SK-N-SH (cell line): ENCODE measurements at regions not wholly inside any gene's neighbourhood (a gene's known extent, or its start where the extent isn't known, plus 50 kb on each side); places are given as distances from the start of the nearest gene placed in this dataset.

Experiments
- CTCF ChIA-PET: fragments of 300-600, 350-600 bp; formaldehyde crosslinking; extraction: SDS; loops from one replicate; lab custom pipeline; 2021; lab: Yijun Ruan, JAX
- POLR2A ChIA-PET: fragments of 350-600 bp; sonication (Branson Sonifier 250); formaldehyde crosslinking; extraction: SDS; loops from one replicate; lab custom pipeline; 2020; ENCODE audit warnings: antibody characterized with exemption, inconsistent platforms; lab: Yijun Ruan, JAX
- DNase-seq: peaks from one replicate; pipeline ENCODE4 v3.0.0; 2012
- H2AFZ ChIP-seq: fragments of 200-600 bp; sonication (generic); 2 replicates; pipeline ENCODE4 v1.8.1; 2016; ENCODE audit warnings: antibody characterized with exemption, mild to moderate bottlenecking, low read depth
- H3F3A ChIP-seq: fragments of 200-600 bp; sonication (generic); replicated peaks from 2 replicates; pipeline ENCODE3; 2016; ENCODE audit warnings: antibody characterized with exemption, mild to moderate bottlenecking; ENCODE audit not compliant: insufficient read depth
- H3K27ac ChIP-seq, 2 experiments: fragments of 200-500 bp in 1 of 2; fragments of 200-600 bp in 1 of 2; sonication (Bioruptor generic) in 1 of 2; sonication (generic), shearing (Covaris generic) in 1 of 2; 2 replicates each; pipeline versions ENCODE4 v1.5.1 to v1.6.1; 2014 to 2016; ENCODE audit warnings: low read depth in 2 of 2, inconsistent platforms in 1 of 2, low read length in 1 of 2, mild to moderate bottlenecking in 1 of 2, mixed read lengths in 1 of 2
- H3K27me3 ChIP-seq: fragments of 200-600 bp; sonication (generic), shearing (Covaris generic); 2 replicates; pipeline ENCODE4 v1.6.1; 2016; ENCODE audit warnings: mixed run types; ENCODE audit not compliant: insufficient read depth
- H3K36me3 ChIP-seq, 2 experiments: fragments of 200-500 bp in 1 of 2; fragments of 200-600 bp in 1 of 2; sonication (Bioruptor generic) in 1 of 2; sonication (generic) in 1 of 2; replicated peaks in 1 of 2; 2 replicates each; pipeline versions ENCODE3 to v1.5.1; 2014 to 2016; ENCODE audit warnings: low read length in 1 of 2, mild to moderate bottlenecking in 1 of 2; ENCODE audit not compliant: insufficient read depth in 2 of 2, control insufficient read depth in 1 of 2
- H3K4me1 ChIP-seq, 2 experiments: fragments of 200-500 bp in 1 of 2; fragments of 200-600 bp in 1 of 2; sonication (Bioruptor generic) in 1 of 2; sonication (generic), shearing (Covaris generic) in 1 of 2; 2 replicates each; pipeline versions ENCODE4 v1.5.1 to v1.6.1; 2014 to 2016; ENCODE audit warnings: low read depth in 1 of 2, low read length in 1 of 2, mixed run types in 1 of 2; ENCODE audit not compliant: insufficient read depth in 2 of 2, control insufficient read depth in 1 of 2
- H3K4me2 ChIP-seq: fragments of 200-600 bp; sonication (generic), shearing (Covaris generic); 2 replicates; pipeline ENCODE4 v1.6.1; 2017; ENCODE audit warnings: mixed run types
- H3K4me3 ChIP-seq, 2 experiments: fragments of 200-500 bp in 1 of 2; fragments of 200-600 bp in 1 of 2; sonication (Bioruptor generic) in 1 of 2; sonication (generic), shearing (Covaris generic) in 1 of 2; 2 replicates each; pipeline versions ENCODE4 v1.5.1 to v1.8.1; 2014 to 2016; ENCODE audit warnings: low read depth in 2 of 2, inconsistent platforms in 1 of 2, low read length in 1 of 2, mild to moderate bottlenecking in 1 of 2, mixed read lengths in 1 of 2, moderate library complexity in 1 of 2
- H3K79me2 ChIP-seq: fragments of 200-600 bp; sonication (generic); 2 replicates; pipeline ENCODE4 v1.8.1; 2017; ENCODE audit warnings: mild to moderate bottlenecking; ENCODE audit not compliant: insufficient read depth
- H3K9ac ChIP-seq: fragments of 200-600 bp; sonication (generic); 2 replicates; pipeline ENCODE4 v1.6.1; 2017; ENCODE audit warnings: mixed run types
- H3K9me2 ChIP-seq: fragments of 200-600 bp; sonication (generic); 2 replicates; pipeline ENCODE4 v1.6.1; 2017; ENCODE audit warnings: mixed run types
- H3K9me3 ChIP-seq: fragments of 200-600 bp; sonication (generic); 2 replicates; pipeline ENCODE4 v1.6.1; 2017; ENCODE audit warnings: mixed run types, mild to moderate bottlenecking, moderate library complexity
- H4K20me1 ChIP-seq: fragments of 200-600 bp; sonication (generic); 2 replicates; pipeline ENCODE4 v1.6.1; 2017; ENCODE audit warnings: mild to moderate bottlenecking, mixed run types; ENCODE audit not compliant: insufficient read depth
- ELF1 ChIP-seq: IDR thresholded peaks from 2 replicates; pipeline ENCODE4 v1.4.0; 2012
- EP300 ChIP-seq, 2 experiments: IDR thresholded peaks; 2 replicates each; pipeline versions ENCODE4 v1.4.0 to v1.6.1; 2012; ENCODE audit warnings: borderline replicate concordance in 1 of 2, low read depth in 1 of 2, low read length in 1 of 2
- GABPA ChIP-seq: IDR thresholded peaks from 2 replicates; pipeline ENCODE4 v1.4.0; 2012; ENCODE audit warnings: low read depth, mild to moderate bottlenecking
- MXI1 ChIP-seq: IDR thresholded peaks from 2 replicates; pipeline ENCODE4 v1.6.1; 2012; ENCODE audit warnings: mild to moderate bottlenecking, low read depth, low read length, improper control_type of control experiment
- POLR2AphosphoS5 ChIP-seq: IDR thresholded peaks from 2 replicates; pipeline ENCODE4 v1.6.1; 2012; ENCODE audit warnings: low read depth, low read length
- RAD21 ChIP-seq: IDR thresholded peaks from 2 replicates; pipeline ENCODE4 v1.6.1; 2012; ENCODE audit warnings: mild to moderate bottlenecking, low read length
- RXRA ChIP-seq: IDR thresholded peaks from 2 replicates; pipeline ENCODE4 v1.4.0; 2012; ENCODE audit warnings: low read depth, mild to moderate bottlenecking, borderline replicate concordance
- WGBS: methylation state at CpG from one replicate; pipeline ENCODE4 v1.1.6; 2017; ENCODE audit warnings: low lambda C conversion rate; 5-methylcytosine and 5-hydroxymethylcytosine counted together
- TF ChIP-seq, protein P1 (sequence below): IDR thresholded peaks from 2 replicates; pipeline ENCODE4 v1.4.0; 2012; ENCODE audit warnings: low read depth
- TF ChIP-seq, protein P2 (sequence below): fragments of 200-600 bp; sonication (generic); IDR thresholded peaks from 2 replicates; pipeline ENCODE4 v1.6.1; 2017; ENCODE audit warnings: antibody characterized with exemption, mild to moderate bottlenecking, moderate library complexity
- TF ChIP-seq, protein P3 (sequence below): fragments of 150-350 bp; IDR thresholded peaks from 2 replicates; pipeline ENCODE4 v1.6.1; 2016; ENCODE audit warnings: mild to moderate bottlenecking, low read depth, low read length
- TF ChIP-seq, protein P4 (sequence below): IDR thresholded peaks from 2 replicates; pipeline ENCODE4 v1.4.0; 2012; ENCODE audit warnings: low read depth, borderline replicate concordance

- no peaks in the 10 kb centered on the region for H4K20me1 ChIP-seq
- H3K9me3 ChIP-seq, result no peaks in the 10 kb centered on the region
- H3K4me1 ChIP-seq, result no peaks in the 10 kb centered on the region
- WGBS, result 100% methylated on average over 3 of the region's 3 CpGs
- H3K27ac ChIP-seq, result no peak overlapping the region
- no peak overlapping the region for H2AFZ ChIP-seq
- CTCF ChIA-PET, result no interaction called here
- H3K27me3 ChIP-seq, result no peaks in the 10 kb centered on the region
- no peak overlapping the region for H3K9ac ChIP-seq
- H3F3A ChIP-seq, result no peaks in the 10 kb centered on the region
- no peaks in the 10 kb centered on the region for H3K9me2 ChIP-seq
- POLR2A ChIA-PET, result no interaction called here
- no peak for DNase-seq
- TF ChIP-seq ELF1, result no peak
- TF ChIP-seq POLR2AphosphoS5, result no peak
- TF ChIP-seq, protein P1, sequence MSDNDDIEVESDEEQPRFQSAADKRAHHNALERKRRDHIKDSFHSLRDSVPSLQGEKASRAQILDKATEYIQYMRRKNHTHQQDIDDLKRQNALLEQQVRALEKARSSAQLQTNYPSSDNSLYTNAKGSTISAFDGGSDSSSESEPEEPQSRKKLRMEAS, result no peak
- TF ChIP-seq MXI1, result no peak
- TF ChIP-seq RAD21, result no peak
- no peak for TF ChIP-seq GABPA
- no peak for TF ChIP-seq EP300 (IDR thresholded peaks at IDR 0.05; ENCODE audit: borderline replicate concordance in 1 of 2, low read depth in 1 of 2, low read length in 1 of 2)
- TF ChIP-seq, all 33 proteins: peak for 0
- Histone ChIP-seq H3K79me2 (no peaks in the 10 kb centered on the region), H3K4me2 (no peak overlapping the region), H3K4me3 (no peak overlapping the region), H3K36me3 (no peaks in the 10 kb centered on the region)
These were observed 1614.6 kb downstream of the PCDH9 start for GRCh38 chr13:65615506-65615905.

DNA sequence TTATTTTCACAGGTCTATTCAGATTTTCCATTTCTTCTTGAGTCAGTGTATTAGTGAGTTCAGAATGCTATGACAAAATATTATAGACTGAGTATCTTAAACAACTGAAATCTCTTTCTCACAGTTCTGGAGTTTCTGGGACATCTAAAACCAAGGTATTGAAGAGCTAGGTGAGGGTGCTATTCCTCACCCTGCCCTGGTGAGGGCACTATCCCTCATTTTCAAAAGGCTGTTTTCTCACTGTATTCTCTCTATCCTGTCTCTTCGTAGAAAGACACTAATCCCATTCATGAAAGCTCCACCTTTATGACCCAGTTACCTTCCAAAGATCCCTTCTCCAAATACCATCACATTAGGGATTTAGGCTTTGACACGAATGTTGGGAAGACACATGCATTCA is 1617.1 kb downstream of the PCDH9 start:
- 79% methylated on average over 2 of the region's 2 CpGs for WGBS
- Histone ChIP-seq H3K27me3 (no peaks in the 10 kb centered on the region), H3K9me2 (no peaks in the 10 kb centered on the region), H3K4me1 (no peaks in the 10 kb centered on the region), H3K4me3 (no peak overlapping the region), H3K4me2 (no peak overlapping the region), H3K27ac (no peak overlapping the region), H3F3A (no peaks in the 10 kb centered on the region), H3K36me3 (no peaks in the 10 kb centered on the region), H4K20me1 (no peaks in the 10 kb centered on the region), H3K9me3 (no peaks in the 10 kb centered on the region), H3K9ac (no peak overlapping the region), H2AFZ (no peak overlapping the region), H3K79me2 (no peaks in the 10 kb centered on the region)
- POLR2A ChIA-PET, result no interaction called here
- TF ChIP-seq, protein P2, sequence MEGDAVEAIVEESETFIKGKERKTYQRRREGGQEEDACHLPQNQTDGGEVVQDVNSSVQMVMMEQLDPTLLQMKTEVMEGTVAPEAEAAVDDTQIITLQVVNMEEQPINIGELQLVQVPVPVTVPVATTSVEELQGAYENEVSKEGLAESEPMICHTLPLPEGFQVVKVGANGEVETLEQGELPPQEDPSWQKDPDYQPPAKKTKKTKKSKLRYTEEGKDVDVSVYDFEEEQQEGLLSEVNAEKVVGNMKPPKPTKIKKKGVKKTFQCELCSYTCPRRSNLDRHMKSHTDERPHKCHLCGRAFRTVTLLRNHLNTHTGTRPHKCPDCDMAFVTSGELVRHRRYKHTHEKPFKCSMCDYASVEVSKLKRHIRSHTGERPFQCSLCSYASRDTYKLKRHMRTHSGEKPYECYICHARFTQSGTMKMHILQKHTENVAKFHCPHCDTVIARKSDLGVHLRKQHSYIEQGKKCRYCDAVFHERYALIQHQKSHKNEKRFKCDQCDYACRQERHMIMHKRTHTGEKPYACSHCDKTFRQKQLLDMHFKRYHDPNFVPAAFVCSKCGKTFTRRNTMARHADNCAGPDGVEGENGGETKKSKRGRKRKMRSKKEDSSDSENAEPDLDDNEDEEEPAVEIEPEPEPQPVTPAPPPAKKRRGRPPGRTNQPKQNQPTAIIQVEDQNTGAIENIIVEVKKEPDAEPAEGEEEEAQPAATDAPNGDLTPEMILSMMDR, result peak; percentile 40
- TF ChIP-seq MXI1, result no peak
- no peak for DNase-seq
- CTCF ChIA-PET, result no interaction called here

GRCh38 chr13:65609350-65609749 is 1620.8 kb downstream of the PCDH9 start:
- no peak for DNase-seq
- no peaks in the 10 kb centered on the region for H3K4me1 ChIP-seq
- H3K79me2 ChIP-seq, result no peaks in the 10 kb centered on the region
- H3F3A ChIP-seq, result no peaks in the 10 kb centered on the region
- no peaks in the 10 kb centered on the region for H3K9me2 ChIP-seq
- TF ChIP-seq RAD21 (no peak), POLR2AphosphoS5 (no peak), RXRA (no peak)
- TF ChIP-seq, protein P3, sequence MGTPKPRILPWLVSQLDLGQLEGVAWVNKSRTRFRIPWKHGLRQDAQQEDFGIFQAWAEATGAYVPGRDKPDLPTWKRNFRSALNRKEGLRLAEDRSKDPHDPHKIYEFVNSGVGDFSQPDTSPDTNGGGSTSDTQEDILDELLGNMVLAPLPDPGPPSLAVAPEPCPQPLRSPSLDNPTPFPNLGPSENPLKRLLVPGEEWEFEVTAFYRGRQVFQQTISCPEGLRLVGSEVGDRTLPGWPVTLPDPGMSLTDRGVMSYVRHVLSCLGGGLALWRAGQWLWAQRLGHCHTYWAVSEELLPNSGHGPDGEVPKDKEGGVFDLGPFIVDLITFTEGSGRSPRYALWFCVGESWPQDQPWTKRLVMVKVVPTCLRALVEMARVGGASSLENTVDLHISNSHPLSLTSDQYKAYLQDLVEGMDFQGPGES, result no peak
- TF ChIP-seq, protein P4, sequence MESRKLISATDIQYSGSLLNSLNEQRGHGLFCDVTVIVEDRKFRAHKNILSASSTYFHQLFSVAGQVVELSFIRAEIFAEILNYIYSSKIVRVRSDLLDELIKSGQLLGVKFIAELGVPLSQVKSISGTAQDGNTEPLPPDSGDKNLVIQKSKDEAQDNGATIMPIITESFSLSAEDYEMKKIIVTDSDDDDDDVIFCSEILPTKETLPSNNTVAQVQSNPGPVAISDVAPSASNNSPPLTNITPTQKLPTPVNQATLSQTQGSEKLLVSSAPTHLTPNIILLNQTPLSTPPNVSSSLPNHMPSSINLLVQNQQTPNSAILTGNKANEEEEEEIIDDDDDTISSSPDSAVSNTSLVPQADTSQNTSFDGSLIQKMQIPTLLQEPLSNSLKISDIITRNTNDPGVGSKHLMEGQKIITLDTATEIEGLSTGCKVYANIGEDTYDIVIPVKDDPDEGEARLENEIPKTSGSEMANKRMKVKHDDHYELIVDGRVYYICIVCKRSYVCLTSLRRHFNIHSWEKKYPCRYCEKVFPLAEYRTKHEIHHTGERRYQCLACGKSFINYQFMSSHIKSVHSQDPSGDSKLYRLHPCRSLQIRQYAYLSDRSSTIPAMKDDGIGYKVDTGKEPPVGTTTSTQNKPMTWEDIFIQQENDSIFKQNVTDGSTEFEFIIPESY, result no peak
- 97% methylated on average over 2 of the region's 2 CpGs for WGBS
- no peak overlapping the region for H3K4me2 ChIP-seq
- H3K27ac ChIP-seq, result no peak overlapping the region
- no peak overlapping the region for H3K4me3 ChIP-seq
- POLR2A ChIA-PET, result no interaction called here
- no peaks in the 10 kb centered on the region for H3K9me3 ChIP-seq
- no peaks in the 10 kb centered on the region for H3K36me3 ChIP-seq
- CTCF ChIA-PET, result no interaction called here
- H2AFZ ChIP-seq, result no peak overlapping the region
- no peak overlapping the region for H3K9ac ChIP-seq
- H3K27me3 ChIP-seq, result no peaks in the 10 kb centered on the region
- H4K20me1 ChIP-seq, result no peaks in the 10 kb centered on the region
